Activated T-cell treated with anti-CD3 and anti-CD28 coated beads for 1 hour (primary cell): ENCODE measurements at regions not wholly inside any gene's neighbourhood (a gene's known extent, or its start where the extent isn't known, plus 50 kb on each side); places are given as distances from the start of the nearest gene placed in this dataset.

Experiments used
- DNase-seq: peaks from one replicate; pipeline ENCODE4 v3.0.0-alpha.2; 2020; ENCODE audit warnings: low read depth

- no peak for DNase-seq
Measured at GRCh38 chr19:29093553-29093908, 119.4 kb downstream of the UQCRFS1 start.

GRCh38 chr19:29092712-29093552, 120.0 kb downstream of the UQCRFS1 start:
- DNase-seq: no peak

- no peak for DNase-seq
Measured at GRCh38 chr19:29090783-29091526, 122.0 kb downstream of the UQCRFS1 start.

- DNase-seq: no peak
Measured at GRCh38 chr19:29089315-29089870, 123.6 kb downstream of the UQCRFS1 start.

- no peak for DNase-seq
Measured at GRCh38 chr19:29088761-29089160, 124.2 kb downstream of the UQCRFS1 start.

GRCh38 chr19:29086646-29087045, 126.3 kb downstream of the UQCRFS1 start:
- no peak for DNase-seq

- DNase-seq: no peak
Measured at GRCh38 chr19:29086182-29086581, 126.8 kb downstream of the UQCRFS1 start.

GRCh38 chr19:29085630-29086029, 127.3 kb downstream of the UQCRFS1 start:
- DNase-seq: no peak

GRCh38 chr19:29085206-29085605, 127.7 kb downstream of the UQCRFS1 start:
- DNase-seq: no peak

GRCh38 chr19:29084266-29084665, 128.7 kb downstream of the UQCRFS1 start:
- no peak for DNase-seq

- no peak for DNase-seq
Measured at GRCh38 chr19:29083863-29084262, 129.1 kb downstream of the UQCRFS1 start.

- no peak for DNase-seq
Measured at GRCh38 chr19:29079356-29080032, 133.5 kb downstream of the UQCRFS1 start.

GRCh38 chr19:29076963-29077362, 136.0 kb downstream of the UQCRFS1 start:
- no peak for DNase-seq

- DNase-seq: no peak
Measured at GRCh38 chr19:29076161-29076560, 136.8 kb downstream of the UQCRFS1 start.

- DNase-seq: no peak
Measured at GRCh38 chr19:29075149-29075548, 137.8 kb downstream of the UQCRFS1 start.

GRCh38 chr19:29074579-29074978, 138.4 kb downstream of the UQCRFS1 start:
- no peak for DNase-seq

- no peak for DNase-seq
Measured at GRCh38 chr19:29067831-29068230, 145.1 kb downstream of the UQCRFS1 start.

GRCh38 chr19:29062475-29063435, 150.2 kb downstream of the UQCRFS1 start:
- DNase-seq: no peak

GRCh38 chr19:29060813-29061364, 152.1 kb downstream of the UQCRFS1 start:
- no peak for DNase-seq

- no peak for DNase-seq
Measured at GRCh38 chr19:29056535-29056934, 156.4 kb downstream of the UQCRFS1 start.
